Motor neuron (in vitro differentiated cells): ENCODE measurements at regions not wholly inside any gene's neighbourhood (a gene's known extent, or its start where the extent isn't known, plus 50 kb on each side); places are given as distances from the start of the nearest gene placed in this dataset.
A peak's percentile ranks its signal among the peaks of the same experiment; 100 is the strongest.

Experiments
- ATAC-seq, 8 experiments: fragments of 200-7000 bp; cut with Tn5 transposase; replicated peaks in 6 of 8; 2 replicates each; pipeline ENCODE4 v1.8.0; 2021; ENCODE audit warnings: mild to moderate bottlenecking in 8 of 8, moderate library complexity in 8 of 8
- H3K27ac ChIP-seq, 2 donors: fragments of 250-450 bp; sonication (Bioruptor Pico); 2 replicates each; pipeline ENCODE4 v1.9.0; 2021; ENCODE audit warnings: antibody characterized with exemption in 2 of 2, mild to moderate bottlenecking in 2 of 2, moderate library complexity in 1 of 2
- H3K4me1 ChIP-seq, 2 donors: fragments of 250-450 bp; sonication (Bioruptor Pico); replicated peaks in 1 of 2; 2 replicates each; pipeline ENCODE4 v1.6.1; 2021; ENCODE audit warnings: antibody characterized with exemption in 2 of 2, mild to moderate bottlenecking in 2 of 2, moderate library complexity in 1 of 2
- H3K4me3 ChIP-seq, 5 donors: fragments of 250-450 bp; sonication (Bioruptor Pico); 2 replicates each; pipeline ENCODE4 v1.9.0; 2021; ENCODE audit warnings: antibody characterized with exemption in 5 of 5, mild to moderate bottlenecking in 5 of 5, moderate library complexity in 4 of 5
- WGBS, 10 experiments: fragments of 450-650 bp; shearing (Covaris generic); methylation state at CpG; one replicate each; pipeline ENCODE4 v1.0.0; 2022; 5-methylcytosine and 5-hydroxymethylcytosine counted together
- in situ Hi-C, 9 experiments: fragments of 400-800 bp; cut with MboI; loops; one replicate each; pipeline ENCODE4 v1.15.0; 2021; ENCODE audit warnings: low sequenced_read_pairs in 9 of 9, low pct_unique_long_range_greater_than_20kb in 2 of 9; ENCODE audit not compliant: unreplicated experiment in 9 of 9

DNA sequence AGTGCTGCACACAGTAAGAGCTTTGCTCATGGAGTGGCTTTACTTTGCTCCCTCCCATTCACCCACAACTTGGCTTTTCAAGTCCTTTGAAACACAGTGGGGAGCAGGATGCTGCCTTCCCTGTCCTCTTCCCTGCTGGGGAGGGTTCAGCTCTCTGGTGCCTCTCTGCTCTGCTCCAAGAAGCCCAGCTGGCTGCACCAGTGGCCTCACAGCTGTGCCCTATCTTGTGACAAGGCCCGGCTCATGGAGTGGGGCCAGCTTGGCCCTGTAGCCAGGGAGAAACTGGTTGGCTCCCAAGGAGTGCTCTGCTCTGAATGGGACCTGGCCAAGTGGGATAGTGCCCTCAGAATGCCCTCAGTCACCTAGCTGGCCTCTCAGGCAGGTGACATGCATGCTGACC lies 212.3 kb upstream of the ZMIZ1 start:
- H3K4me1 ChIP-seq, result peaks cover 14 to 15% of the 10 kb centered on the region in 2 donors
- H3K4me3 ChIP-seq, result no peak overlapping the region
- ATAC-seq, result peak in 5 of 8 experiments; percentile 29 to 58 (median 40)
- no peak overlapping the region for H3K27ac ChIP-seq
- in situ Hi-C loops, result no loop called here
- WGBS, 10 experiments, result 83% methylated on average over 1 of the region's 1 CpG; no CpG with 5 or more reads in 9 of the 10 experiments

DNA sequence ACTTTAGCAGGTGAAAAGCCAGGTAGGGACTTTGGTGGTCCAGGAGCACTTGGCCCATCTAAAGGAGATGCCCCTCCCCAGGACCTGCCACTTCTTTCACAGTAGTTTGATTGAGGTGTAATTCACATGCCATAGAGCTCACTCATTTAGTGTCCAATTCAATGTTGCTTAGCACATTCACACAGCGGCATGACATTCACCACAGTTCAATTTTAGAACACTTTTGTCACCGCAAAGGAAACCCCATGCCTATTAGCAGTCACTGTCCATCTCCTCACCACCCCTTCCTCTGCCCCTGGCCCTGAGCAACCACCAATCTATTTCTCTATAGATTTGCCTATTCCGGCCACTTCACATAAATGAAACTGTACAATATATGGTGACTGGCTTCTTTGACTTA lies 211.6 kb upstream of the ZMIZ1 start:
- Histone ChIP-seq H3K27ac (no peak overlapping the region), H3K4me1 (peaks cover 7% of the 10 kb centered on the region in 2 donors), H3K4me3 (no peak overlapping the region)
- WGBS, 10 experiments, result 100% methylated on average over 2 to 3 of the region's 3 CpGs; no CpG with 5 or more reads in 3 of the 10 experiments
- ATAC-seq, result no peak
- in situ Hi-C loops, result no loop called here

DNA sequence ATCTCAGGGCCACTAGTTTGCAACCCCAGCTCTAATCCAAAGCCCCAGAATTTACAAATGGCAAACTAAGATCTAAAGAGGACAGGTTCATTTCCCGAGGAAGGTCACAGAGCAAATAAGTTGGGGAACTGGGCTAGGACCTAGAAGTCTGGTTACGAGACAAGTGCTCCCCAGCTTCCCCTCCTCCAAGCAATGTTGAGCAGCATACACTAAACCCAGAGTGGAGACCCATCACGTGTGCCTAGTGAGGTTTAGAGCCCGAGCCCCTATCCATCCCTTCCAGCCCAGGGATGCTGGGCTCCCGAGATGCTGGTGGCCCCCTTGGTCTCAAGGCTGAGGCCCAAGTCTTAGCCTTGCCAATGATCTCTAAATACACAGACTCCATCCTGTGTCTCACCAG lies 209.5 kb upstream of the ZMIZ1 start:
- ATAC-seq, result no peak
- in situ Hi-C loops, result no loop called here
- 60 to 100% (median 96%) methylated on average over 1 to 5 of the region's 5 CpGs; no CpG with 5 or more reads in 2 of the 10 experiments for WGBS, 10 experiments
- H3K4me3 ChIP-seq, result no peak overlapping the region
- no peak overlapping the region for H3K27ac ChIP-seq
- H3K4me1 ChIP-seq, result peaks cover 11 to 14% of the 10 kb centered on the region in 2 donors

DNA sequence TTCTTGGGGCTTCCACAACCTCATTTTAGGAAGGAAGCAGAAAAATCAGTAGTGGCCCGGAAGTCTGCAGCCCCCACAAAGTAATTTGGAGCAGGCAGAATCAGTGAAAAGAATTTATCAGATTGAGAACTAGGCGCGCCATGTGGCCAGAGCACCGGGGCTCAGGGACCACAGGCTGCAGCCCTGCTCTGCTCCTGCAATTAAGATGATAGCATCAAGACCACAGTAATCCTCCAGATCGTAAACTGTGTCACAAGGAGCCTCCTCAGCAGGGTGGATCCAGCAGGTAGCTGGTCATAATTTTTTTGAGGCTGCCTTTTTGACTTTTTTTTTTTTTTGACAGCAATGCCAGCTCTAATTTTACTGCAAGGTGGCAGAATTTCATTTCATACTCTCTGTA lies 209.0 kb upstream of the ZMIZ1 start:
- WGBS, 10 experiments, result 63 to 100% (median 86%) methylated on average over 1 to 5 of the region's 5 CpGs; no CpG with 5 or more reads in 4 of the 10 experiments
- in situ Hi-C loops, result no loop called here
- H3K27ac ChIP-seq, result no peak overlapping the region
- no peak for ATAC-seq
- H3K4me1 ChIP-seq, result peaks cover 11 to 14% of the 10 kb centered on the region in 2 donors
- H3K4me3 ChIP-seq, result no peak overlapping the region

DNA sequence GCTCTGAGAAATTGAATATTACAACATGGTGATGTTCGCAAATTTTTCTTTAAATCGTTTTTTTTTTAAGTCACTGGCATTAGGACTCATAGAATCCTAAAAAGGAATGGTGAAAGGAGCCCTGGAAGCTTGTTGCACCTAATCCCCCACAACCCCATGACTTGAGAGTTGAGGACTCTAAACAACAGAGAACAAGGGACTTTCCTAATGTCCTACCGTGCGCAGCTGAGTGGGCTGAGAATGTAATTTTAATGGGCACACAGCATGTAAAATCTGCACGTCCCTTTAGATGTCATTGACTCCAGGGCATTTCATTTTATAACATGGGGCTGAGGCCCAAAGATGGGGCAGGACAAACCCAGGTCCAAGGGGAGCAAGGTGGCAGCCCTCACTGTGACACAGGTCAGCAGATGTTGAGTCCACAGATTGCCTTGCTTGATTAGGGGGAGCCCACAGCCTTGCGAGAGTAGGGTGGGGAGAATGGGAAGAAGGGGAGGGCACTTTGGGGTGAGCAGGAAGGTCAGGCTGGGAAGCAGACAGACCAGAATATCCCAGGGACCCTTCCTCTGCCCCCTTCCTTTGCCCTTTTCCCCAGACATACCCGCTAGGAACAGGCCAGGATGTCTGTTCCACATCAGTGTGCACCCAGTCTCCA lies 208.4 kb upstream of the ZMIZ1 start:
- in situ Hi-C loops, result no loop called here
- Histone ChIP-seq H3K27ac (no peak overlapping the region), H3K4me1 (peaks cover 11 to 12% of the 10 kb centered on the region in 2 donors), H3K4me3 (no peak overlapping the region)
- 49 to 100% (median 71%) methylated on average over 1 to 5 of the region's 7 CpGs; no CpG with 5 or more reads in 1 of the 10 experiments for WGBS, 10 experiments
- no peak for ATAC-seq

DNA sequence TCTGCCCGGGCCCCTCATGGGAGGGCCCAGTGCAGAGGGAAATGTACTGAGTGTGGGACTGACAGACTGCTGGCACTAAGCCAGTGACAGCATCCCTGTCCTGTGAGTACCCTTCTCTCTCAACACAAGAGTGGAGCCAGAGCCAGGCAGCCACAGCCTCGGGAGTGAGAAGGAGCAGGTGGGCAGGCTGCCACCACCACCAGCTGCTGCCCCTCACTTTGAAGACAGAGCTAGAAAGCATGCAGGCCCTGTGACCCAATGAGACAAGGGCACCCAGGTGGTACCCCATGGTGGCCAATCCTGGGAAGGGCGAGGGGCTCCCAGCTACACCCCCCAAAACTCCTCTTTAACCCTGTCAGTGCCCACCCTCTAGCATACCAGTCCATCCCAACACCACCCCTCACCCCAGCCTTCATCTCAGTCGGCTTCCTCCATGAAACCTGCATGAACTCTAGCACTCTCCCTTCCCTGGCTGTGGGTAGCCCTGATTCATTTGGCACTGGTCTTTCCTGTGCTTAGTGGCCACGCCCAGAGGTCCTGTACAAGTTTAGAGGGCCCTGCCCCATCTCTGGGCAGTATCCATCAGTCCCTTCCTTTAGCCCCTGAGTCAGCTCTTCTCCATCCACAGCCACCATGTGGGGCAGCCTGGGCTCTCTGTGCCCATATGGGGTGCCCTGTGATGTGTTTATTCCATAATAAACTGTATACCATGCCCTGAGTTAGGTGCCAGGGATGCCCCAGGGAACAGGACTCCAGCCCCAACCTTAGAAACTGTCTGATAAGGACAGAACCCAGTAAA lies 207.0 kb upstream of the ZMIZ1 start:
- Histone ChIP-seq H3K27ac (no peak overlapping the region), H3K4me3 (no peak overlapping the region), H3K4me1 (peaks cover 4 to 7% of the 10 kb centered on the region in 2 donors)
- in situ Hi-C loops, result no loop called here
- 40 to 86% (median 67%) methylated on average over 1 to 4 of the region's 5 CpGs; no CpG with 5 or more reads in 5 of the 10 experiments for WGBS, 10 experiments
- peak in 4 of 8 experiments; percentile 51 to 84 (median 68) for ATAC-seq

DNA sequence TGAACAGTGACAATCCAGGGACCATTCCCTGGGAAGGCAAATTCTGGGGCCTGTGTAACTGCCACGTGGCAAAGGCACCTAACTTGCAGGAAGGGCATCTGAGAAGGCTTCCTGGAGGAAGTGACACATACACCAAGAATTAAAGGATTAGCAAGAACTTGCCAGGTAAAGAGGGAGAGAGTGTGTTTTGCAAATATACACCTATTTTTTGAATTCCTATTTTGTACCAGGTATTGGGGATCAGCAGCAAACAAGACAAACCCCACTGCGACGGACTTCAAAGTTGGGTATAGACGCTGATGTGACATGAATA lies 206.5 kb upstream of the ZMIZ1 start:
- 61 to 100% (median 81%) methylated on average over 3 to 4 of the region's 4 CpGs; no CpG with 5 or more reads in 2 of the 10 experiments for WGBS, 10 experiments
- H3K27ac ChIP-seq, result no peak overlapping the region
- H3K4me3 ChIP-seq, result no peak overlapping the region
- in situ Hi-C loops, result no loop called here
- H3K4me1 ChIP-seq, result peaks cover 4 to 7% of the 10 kb centered on the region in 2 donors
- ATAC-seq, result no peak

DNA sequence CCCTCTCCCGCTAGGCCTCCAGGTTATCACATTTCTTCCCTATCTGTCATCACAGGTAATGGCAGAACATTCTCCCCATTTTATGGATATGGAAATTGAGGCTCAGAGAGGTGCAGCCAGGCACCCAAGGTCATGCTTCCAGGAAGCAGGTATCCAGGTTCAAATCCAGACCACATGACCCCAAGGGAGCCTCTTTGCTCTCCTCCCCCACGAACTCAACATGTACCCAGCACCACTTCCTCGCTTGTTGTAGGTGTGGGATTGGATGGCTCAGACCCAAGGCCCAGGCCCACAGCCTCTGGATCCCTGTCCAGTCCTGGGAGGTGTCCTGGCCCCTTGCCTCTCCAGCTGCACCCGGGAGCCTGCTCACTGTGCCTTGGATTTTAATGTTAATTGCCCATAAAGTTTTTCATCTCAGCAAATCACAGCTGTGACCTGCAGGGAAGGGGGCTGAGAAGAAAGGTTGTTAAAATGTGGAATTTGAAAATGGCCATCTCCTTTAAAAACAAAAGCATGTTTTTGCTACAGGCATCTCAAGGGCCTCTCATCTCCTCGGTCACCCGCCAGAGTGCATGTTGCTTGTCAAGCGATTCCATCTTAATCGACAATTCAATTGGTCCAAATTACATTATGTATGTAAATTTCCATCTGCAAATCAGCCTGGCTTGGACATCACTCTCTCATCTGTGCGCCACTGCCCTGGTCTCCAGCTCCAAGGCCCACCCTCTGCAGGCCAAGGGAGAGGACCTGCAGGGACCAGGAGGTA lies 205.4 kb upstream of the ZMIZ1 start:
- WGBS, 10 experiments, result 20 to 100% (median 67%) methylated on average over 1 to 7 of the region's 9 CpGs; no CpG with 5 or more reads in 1 of the 10 experiments
- H3K27ac ChIP-seq, result peak overlapping the region in 1 of 2 donors; percentile 8
- in situ Hi-C loops, result no loop called here
- ATAC-seq, result peak in 7 of 8 experiments; percentile 30 to 76 (median 68)
- H3K4me1 ChIP-seq, result peaks cover 4 to 7% of the 10 kb centered on the region in 2 donors
- H3K4me3 ChIP-seq, result no peak overlapping the region

DNA sequence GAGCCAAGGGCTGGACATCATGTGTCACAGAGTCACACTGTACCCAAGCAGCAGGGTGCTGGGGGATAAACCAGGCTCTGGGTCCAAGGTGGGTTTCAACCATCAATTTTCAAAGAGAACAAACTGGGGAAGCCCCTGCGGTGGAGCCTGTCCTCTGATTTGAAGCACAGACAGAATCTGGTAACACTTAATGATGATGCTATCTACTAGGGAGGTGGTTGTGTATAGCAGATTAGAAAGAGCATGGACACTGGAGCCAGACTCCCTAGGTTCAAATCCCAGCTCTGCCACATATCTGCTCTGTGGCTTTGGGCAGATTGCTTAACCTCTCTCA lies 204.9 kb upstream of the ZMIZ1 start:
- WGBS, 10 experiments, result 100% methylated on average over 1 of the region's 1 CpG; no CpG with 5 or more reads in 7 of the 10 experiments
- Histone ChIP-seq H3K27ac (no peak overlapping the region), H3K4me1 (peaks cover 4 to 7% of the 10 kb centered on the region in 2 donors), H3K4me3 (no peak overlapping the region)
- no peak for ATAC-seq
- in situ Hi-C loops, result no loop called here

DNA sequence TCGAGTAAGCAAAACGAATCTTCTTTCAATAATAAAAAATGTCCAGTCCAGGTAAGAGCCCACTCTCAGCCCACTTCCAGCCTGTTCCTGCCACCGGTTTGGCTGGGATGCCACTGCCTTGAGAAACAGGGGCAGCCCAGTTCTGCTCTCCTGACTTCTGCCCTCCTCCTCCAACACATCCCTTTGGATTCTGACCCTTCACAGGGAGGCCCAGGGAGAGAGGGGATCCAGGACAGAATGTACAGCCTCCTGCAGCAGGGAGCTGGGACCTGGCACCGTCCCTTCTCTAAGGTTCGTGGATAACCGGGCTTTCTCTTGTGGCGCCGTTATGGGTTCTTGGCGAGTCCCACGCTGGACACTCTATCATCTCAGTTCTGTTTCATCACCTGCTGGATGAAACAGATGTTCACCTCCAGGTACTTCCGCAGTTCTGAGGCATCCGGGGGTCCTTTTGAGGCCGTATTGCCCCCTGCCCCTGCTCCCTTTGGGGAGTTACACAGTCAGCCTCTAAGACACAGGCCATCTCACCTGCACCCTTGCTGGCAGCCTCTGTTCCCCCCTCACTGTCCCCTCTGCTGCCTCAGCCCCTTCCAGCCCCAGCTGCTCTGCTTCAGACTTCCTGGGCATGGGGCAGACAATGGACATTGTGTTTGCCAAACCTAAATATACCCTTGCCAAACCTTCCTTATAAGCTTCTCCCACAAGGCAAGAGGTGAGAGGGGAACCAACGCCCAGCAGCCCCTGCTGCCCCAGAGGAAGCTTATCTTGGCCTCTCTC lies 203.8 kb upstream of the ZMIZ1 start:
- H3K4me3 ChIP-seq, result no peak overlapping the region
- ATAC-seq, result no peak
- WGBS, 10 experiments, result 70 to 94% (median 89%) methylated on average over 2 to 6 of the region's 14 CpGs; no CpG with 5 or more reads in 2 of the 10 experiments
- H3K4me1 ChIP-seq, result peaks cover 4 to 7% of the 10 kb centered on the region in 2 donors
- in situ Hi-C loops, result no loop called here
- H3K27ac ChIP-seq, result no peak overlapping the region

DNA sequence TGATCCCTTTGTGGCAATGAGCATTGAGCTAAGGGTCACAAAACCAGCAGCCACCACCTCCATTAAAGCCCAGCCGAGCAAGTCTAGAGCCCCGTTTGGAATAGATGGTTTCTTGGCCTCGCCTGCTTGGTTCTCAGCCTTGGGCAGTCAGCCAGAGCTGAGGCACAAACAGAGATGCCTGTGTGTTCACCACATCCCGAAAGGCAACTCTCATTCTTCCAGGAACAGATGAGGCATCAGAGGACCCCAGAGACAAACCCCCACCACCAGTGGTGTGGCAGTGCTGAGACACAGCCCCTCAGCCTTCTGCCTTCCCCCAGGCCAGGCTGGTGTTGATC lies 203.3 kb upstream of the ZMIZ1 start:
- no peak overlapping the region for H3K4me3 ChIP-seq
- ATAC-seq, result no peak
- peaks cover 4 to 7% of the 10 kb centered on the region in 2 donors for H3K4me1 ChIP-seq
- H3K27ac ChIP-seq, result no peak overlapping the region
- 50 to 93% (median 93%) methylated on average over 1 to 2 of the region's 4 CpGs; no CpG with 5 or more reads in 7 of the 10 experiments for WGBS, 10 experiments
- in situ Hi-C loops, result no loop called here

DNA sequence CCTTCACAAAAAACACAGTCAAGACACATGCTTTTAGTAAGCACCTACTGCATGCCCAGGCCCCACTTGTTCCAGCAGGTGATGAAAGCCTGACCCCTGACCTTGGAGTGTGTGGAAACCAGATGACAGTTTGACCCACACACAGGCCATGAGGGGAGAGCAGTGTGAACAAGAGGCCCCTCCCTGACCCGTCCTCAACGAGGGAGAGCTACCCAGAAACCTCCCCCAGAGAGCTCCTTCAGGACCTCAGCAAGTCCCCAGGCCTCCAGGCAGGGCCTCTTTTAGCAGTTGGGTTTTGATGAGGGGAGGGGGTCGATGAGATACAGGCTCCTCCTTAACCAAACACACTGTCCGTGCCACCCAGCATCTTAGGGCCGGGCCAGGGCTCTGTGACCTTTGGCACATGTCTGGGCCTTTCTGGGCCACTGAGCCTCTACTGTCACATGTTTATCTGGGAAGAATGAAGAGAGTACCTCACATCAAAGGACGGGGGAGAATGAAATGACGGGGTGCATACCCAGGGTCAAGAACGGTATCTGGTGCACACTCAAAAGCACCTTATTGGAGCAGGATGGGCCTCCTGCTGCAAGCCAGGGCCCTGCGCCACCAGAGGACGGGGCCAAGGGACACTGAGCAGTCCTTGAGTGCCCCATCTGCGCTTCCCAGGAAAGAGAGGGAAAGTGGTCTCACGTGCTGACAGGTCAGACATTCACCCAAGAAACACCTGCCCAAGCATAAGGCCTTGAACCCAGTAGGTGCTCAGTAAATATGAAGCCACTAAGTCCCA lies 202.6 kb upstream of the ZMIZ1 start:
- ATAC-seq, result no peak
- Histone ChIP-seq H3K4me3 (no peak overlapping the region), H3K27ac (no peak overlapping the region), H3K4me1 (peaks cover 4 to 7% of the 10 kb centered on the region in 2 donors)
- 57 to 94% (median 83%) methylated on average over 2 to 9 of the region's 12 CpGs; no CpG with 5 or more reads in 5 of the 10 experiments for WGBS, 10 experiments
- in situ Hi-C loops, result no loop called here
